NK-92 treated with Interleukin-12 subunit alpha and Interleukin-12 subunit beta, amount 100 ng/mL, for 24 hours (cell line): ENCODE measurements at regions not wholly inside any gene's neighbourhood (a gene's known extent, or its start where the extent isn't known, plus 50 kb on each side); places are given as distances from the start of the nearest gene placed in this dataset.
A peak's percentile ranks its signal among the peaks of the same experiment; 100 is the strongest.
"Not testable (repeated sequence)": the region's sequence is repeated elsewhere in the genome, so short reads cannot be mapped to it uniquely, and the experiment has no call there.

Experiments
- DNase-seq: peaks from one replicate; lab custom pipeline; 2025; lab: John Stamatoyannopoulos, UW

- not testable (repeated sequence) for DNase-seq
These were observed 378.2 kb upstream of the CCDC54 start for GRCh38 chr3:106998841-106999682.

- no peak for DNase-seq
These were observed 375.6 kb upstream of the CCDC54 start for GRCh38 chr3:107001635-107002034.

GRCh38 chr3:107005352-107005751, 371.9 kb upstream of the CCDC54 start:
- not testable (repeated sequence) for DNase-seq

GRCh38 chr3:107008213-107008612, 369.0 kb upstream of the CCDC54 start:
- DNase-seq = no peak

- DNase-seq = no peak
These were observed 363.6 kb upstream of the CCDC54 start for GRCh38 chr3:107013641-107014040.

- DNase-seq = no peak
These were observed 352.6 kb upstream of the CCDC54 start for GRCh38 chr3:107024551-107025026.

- DNase-seq = no peak
These were observed 351.3 kb upstream of the CCDC54 start for GRCh38 chr3:107025961-107026360.

- DNase-seq = no peak
These were observed 349.2 kb upstream of the CCDC54 start for GRCh38 chr3:107028086-107028485.

GRCh38 chr3:107028626-107029025, 348.6 kb upstream of the CCDC54 start:
- no peak for DNase-seq

GRCh38 chr3:107032111-107032510, 345.1 kb upstream of the CCDC54 start:
- DNase-seq = no peak

GRCh38 chr3:107034142-107034541, 343.1 kb upstream of the CCDC54 start:
- no peak for DNase-seq

GRCh38 chr3:107035176-107035575, 342.1 kb upstream of the CCDC54 start:
- no peak for DNase-seq

- DNase-seq = no peak
These were observed 332.6 kb upstream of the CCDC54 start for GRCh38 chr3:107044677-107045076.

GRCh38 chr3:107045791-107046190, 331.4 kb upstream of the CCDC54 start:
- no peak for DNase-seq

- no peak for DNase-seq
These were observed 321.9 kb upstream of the CCDC54 start for GRCh38 chr3:107055181-107055942.

GRCh38 chr3:107061466-107061865, 315.8 kb upstream of the CCDC54 start:
- no peak for DNase-seq

GRCh38 chr3:107062310-107062709, 314.9 kb upstream of the CCDC54 start:
- no peak for DNase-seq

- DNase-seq = no peak
These were observed 314.5 kb upstream of the CCDC54 start for GRCh38 chr3:107062787-107063186.

GRCh38 chr3:107063351-107063750, 313.9 kb upstream of the CCDC54 start:
- no peak for DNase-seq

- peak; percentile 4 for DNase-seq
These were observed 312.7 kb upstream of the CCDC54 start for GRCh38 chr3:107064405-107065060.

- no peak for DNase-seq
These were observed 312.0 kb upstream of the CCDC54 start for GRCh38 chr3:107065094-107065861.

- DNase-seq = no peak
These were observed 309.8 kb upstream of the CCDC54 start for GRCh38 chr3:107067421-107067820.
